Mammary epithelial cell (primary cell): ENCODE measurements at regions not wholly inside any gene's neighbourhood (a gene's known extent, or its start where the extent isn't known, plus 50 kb on each side); places are given as distances from the start of the nearest gene placed in this dataset.

Experiments used
- CTCF ChIP-seq, 2 donors: IDR thresholded peaks in 1 of 2; conservative IDR thresholded peaks in 1 of 2; 2 replicates each; pipeline ENCODE4 v1.5.1; 2011 to 2012; ENCODE audit warnings: inconsistent platforms in 2 of 2, low read length in 2 of 2, mild to moderate bottlenecking in 2 of 2, control low read depth in 1 of 2, low read depth in 1 of 2; ENCODE audit not compliant: insufficient read depth in 1 of 2; ENCODE audit errors: extremely low read depth in 1 of 2
- EZH2 ChIP-seq: IDR thresholded peaks from 2 replicates; pipeline ENCODE4 v1.6.1; 2012; ENCODE audit warnings: low read length, inconsistent platforms, borderline replicate concordance

GRCh38 chr1:98129491-98129890, 208.7 kb upstream of the DPYD start:
- no peak for TF ChIP-seq CTCF (conservative IDR thresholded peaks at IDR 0.05 in 1 of 2, IDR thresholded peaks at IDR 0.05 in 1 of 2; ENCODE audit: extremely low read depth in 1 of 2, insufficient read depth in 1 of 2, low read depth in 1 of 2, low read length in 2 of 2)
- TF ChIP-seq EZH2, result no peak
